ENCODE measurements at regions not wholly inside any gene's neighbourhood (a gene's known extent, or its start where the extent isn't known, plus 50 kb on each side); places are given as distances from the start of the nearest gene placed in this dataset.
"Not testable (repeated sequence)": the region's sequence is repeated elsewhere in the genome, so short reads cannot be mapped to it uniquely, and the experiment has no call there.

DNA sequence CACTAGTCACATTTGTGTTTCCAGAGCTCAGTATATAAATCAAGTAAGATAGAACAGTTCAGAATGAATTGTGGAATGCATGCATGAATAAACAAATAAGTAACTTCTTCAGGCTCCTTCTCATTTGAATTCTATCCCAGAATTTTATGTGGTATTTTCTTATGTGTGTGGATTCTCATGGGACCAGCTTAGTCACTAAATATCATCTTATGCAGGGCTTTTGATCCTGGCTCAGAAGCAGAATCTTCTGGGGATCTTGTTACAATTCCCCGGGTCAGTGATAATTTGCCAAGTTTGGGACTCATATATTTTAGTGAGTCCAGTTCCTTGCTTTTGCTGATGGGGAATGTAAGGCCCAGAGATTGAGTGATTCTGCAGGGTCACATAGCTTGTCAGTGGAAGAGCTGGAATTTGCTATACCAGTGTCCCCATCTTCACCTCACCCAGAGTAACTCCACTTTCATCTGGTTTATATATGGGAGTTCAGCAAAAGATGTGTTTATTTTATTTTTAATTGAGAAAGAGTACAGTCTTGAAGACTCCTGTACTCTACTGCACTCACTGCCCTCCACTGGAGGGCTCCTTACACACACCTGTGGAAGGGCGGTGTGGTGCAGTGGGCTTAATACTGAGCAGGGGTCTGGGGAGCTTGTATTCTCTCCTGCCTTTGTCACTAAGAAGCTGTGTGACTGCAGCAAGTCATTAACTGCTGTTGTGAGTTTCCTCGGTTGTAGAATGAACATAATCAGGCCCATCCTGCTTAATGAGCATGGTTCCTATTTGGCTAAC is 198.2 kb upstream of the CXorf66 start:
- no peak for DNase-seq (ENCODE audit: low read depth)

DNA sequence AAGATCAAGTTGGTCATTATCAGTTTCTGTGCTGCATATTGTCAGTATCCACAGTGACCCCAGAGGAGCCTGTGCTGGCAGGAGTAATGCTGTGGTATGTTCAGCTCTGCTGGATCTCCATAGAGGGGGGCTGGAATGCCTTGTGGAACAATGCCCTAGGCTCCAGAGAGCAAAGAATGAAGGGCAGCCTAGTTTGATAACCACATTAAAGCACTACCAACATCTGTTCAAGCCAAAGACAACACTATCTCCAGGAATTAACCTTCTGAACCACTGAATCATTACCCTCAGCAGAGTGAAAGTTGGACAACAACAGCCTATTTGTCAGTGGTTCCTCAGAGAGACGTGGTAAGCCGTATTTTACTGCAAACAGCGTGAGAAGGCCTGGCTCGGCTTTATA is 192.3 kb upstream of the CXorf66 start:
- DNase-seq (ENCODE audit: low read depth), result no peak

DNA sequence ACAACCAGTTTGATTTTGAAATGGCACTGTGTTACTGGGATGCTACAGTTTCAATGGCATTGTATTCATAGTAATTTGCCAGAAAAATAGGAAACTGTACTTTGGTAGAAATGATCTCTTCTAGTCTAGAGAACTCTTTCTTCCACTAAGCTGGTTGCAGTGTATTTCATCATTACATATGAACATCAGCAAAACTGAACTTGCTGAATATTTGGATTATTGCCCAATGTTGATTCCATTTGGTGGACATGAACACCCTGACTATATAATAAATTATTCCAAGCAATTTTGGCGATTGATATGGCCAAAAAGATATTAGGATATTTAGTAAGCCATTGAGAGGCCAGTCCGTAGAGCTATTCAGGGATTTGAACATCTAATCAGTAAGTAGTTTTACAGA is 191.8 kb upstream of the CXorf66 start:
- DNase-seq (ENCODE audit: low read depth), result no peak

DNA sequence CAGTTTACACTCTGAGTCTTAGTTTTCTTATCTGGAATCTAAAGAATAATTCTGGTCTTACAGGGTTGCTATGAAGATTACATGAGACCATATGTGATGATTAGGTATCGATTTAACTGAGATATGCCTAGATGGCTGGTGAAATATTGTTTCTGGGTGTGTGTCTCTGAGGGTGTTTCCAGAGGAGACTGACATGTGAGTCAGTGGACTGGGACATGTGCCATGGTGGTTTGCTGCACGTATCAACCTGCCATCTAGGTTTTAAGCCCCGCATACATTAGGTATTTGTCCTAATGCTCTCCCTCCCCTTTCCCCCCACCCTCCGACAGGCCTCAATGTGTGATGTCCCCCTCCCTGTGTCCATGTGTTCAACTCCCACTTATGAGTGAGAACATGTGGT is 186.0 kb upstream of the CXorf66 start:
- DNase-seq (ENCODE audit: low read depth), result no peak

DNA sequence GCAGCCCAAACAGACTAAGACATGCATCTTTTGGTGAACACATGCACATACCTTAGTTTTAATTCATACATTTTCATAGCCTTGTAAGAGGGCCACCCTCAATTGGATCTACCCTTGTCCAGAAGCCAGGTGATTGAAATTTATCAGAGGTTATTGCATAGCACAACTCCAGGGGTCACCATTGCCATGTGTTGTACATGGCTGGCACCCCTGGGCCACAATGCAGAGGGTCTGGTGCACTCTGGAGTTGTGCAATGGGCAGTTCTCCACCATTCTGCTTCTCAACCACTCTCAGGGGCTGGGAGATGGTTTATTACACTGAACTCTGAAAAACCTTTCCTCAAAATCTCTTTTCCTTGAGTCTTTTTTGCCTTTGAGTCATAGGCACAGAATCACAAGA is 184.4 kb upstream of the CXorf66 start:
- DNase-seq (ENCODE audit: low read depth), result no peak

DNA sequence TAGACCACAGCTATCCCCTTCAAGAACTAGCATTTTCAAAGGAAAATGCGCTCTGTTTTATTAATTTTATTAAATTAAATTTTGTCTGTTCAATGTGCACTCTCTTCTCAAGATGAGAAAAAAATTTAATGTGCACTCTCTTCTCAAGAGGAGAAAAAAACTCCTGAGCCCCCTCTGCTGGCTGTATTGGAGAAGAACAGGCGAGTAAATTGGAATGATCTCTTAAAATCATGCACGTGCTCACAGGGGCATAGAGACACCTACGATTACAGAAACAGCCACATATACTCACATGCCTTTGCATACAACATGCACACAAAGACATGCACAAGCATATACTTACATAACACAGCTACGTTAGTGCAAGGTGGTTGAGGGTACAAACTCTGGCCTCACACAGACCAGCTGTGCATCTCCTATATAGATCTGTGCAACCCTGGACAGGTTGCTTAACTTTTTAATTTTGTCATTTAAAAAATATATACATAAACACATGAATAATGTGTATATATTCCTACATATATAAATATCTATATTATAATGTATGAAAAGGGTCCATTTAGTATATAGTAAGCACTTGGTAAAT is 176.2 kb upstream of the CXorf66 start:
- no peak for DNase-seq (ENCODE audit: low read depth)

DNA sequence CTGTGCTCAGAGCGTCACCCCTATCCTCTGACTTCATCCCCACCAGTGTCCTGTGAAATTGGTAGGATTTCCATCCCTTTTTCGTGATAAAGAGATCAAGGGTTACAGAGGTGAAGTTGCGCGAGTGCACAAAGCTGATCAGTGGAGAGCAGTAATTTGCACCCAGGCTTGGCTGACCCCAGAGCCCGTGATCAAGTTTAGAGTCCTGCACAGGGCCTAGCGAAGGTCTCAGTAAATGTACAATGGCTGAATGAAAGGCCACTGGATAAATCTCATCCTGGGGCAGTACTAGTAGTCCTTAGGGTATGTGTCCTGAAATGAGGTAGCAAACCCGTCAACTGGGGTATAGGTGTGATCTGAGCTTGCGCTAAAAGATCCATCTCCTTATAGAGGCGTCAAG is 173.2 kb upstream of the CXorf66 start:
- not testable (repeated sequence) for DNase-seq (ENCODE audit: low read depth)

DNA sequence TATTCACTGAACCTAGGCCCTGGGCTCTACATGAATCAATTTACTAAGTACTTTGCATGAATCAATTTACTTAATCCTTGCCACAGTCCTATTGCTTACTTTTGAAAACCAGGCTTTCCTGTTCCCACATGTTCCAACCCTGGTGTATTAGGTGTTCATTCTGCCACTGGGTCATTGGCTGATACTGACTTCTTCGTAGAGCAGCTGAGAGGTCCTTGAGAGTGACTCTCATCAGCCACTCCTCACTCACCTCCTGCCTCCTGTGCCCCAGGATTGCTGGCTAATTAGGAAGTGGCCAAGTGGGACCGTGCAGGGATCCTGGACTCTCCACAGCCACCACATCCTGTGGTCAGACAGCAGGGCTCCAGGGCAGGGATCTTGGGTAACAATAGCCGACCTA is 172.7 kb upstream of the CXorf66 start:
- DNase-seq (ENCODE audit: low read depth), result not testable (repeated sequence)

DNA sequence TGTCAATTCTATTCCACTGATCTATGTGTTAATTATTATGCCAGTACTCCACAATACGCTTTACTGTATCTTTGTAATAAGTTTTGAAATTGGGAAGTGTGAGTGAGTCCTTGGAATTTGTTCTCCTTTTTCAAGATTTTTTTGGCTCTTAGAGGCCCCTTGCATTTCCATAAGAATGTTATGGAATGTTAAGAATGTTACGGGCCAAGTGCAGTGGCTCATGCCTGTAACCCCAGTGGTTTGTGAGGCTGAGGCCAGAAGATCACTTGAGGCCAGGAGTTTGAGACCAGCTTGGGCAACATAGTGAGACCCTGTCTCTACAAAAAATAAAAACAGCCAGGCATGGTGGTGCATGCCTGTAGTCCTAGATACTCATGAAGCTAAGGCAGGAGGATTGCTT is 167.6 kb upstream of the CXorf66 start:
- DNase-seq (ENCODE audit: low read depth), result no peak

DNA sequence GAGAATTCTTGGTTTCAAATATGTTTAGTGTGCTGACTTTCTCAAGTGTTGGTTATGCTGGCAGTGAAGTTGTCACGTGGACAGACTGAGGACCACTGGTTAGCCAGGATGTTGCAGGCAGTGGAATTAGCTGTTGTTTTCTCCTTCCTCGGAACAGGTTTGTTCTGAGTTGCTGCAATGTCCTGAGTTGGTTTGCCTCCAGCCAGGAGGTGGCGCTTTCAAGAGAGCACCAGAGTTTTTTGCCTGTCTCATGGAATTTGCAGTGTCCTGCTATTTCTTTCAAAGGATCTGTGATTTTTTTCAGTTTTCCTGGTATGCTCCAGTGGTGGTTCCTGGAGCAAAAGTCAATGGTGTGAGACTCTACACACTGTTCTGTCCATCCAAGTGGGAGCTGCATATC is 158.1 kb upstream of the CXorf66 start:
- DNase-seq (ENCODE audit: low read depth), result no peak

DNA sequence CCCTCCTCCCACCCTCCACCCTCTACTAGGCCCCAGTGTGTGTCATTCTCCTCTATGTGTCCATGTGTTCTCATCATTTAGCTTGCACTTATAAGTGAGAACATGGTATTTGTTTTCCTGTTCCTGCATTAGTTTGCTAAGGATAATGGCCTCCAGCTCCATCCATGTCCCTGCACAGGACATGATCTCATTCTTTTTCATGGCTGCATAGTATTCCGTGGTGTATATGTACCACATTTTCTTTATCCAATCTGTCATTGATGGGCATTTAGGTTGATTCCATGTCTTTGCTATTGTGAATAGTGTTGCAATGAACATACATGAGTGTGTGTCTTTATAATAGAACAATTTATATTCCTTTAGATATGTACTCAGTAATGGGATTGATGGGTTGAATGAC is 148.7 kb upstream of the CXorf66 start:
- not testable (repeated sequence) for DNase-seq (ENCODE audit: low read depth)

DNA sequence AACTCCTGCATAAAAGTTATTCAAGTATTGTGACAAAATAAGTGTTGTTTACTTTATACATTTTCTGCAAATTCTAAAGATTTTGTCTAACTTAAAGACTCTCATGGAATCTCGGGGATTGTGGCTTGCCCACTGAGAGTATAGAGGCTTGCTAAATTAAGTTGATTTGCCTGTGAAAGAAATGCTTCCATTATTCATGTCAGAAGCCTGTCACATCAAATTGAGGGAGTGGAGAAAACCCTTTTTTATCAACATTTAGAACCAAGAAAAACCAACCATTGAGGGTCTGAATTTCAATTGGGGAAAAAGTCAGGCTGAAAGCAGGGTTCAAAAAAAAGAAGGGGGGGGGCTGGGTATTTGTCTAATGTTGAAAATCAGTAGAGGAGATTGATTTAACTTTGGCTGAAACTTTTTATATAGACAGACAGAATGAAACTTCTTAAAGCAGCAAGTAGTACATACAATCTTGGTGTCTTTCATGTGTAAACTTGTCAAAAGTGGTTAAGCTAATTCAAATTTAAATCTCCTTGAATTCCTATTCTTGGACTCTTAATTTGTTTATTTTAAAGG is 144.8 kb upstream of the CXorf66 start:
- DNase-seq (ENCODE audit: low read depth), result no peak

DNA sequence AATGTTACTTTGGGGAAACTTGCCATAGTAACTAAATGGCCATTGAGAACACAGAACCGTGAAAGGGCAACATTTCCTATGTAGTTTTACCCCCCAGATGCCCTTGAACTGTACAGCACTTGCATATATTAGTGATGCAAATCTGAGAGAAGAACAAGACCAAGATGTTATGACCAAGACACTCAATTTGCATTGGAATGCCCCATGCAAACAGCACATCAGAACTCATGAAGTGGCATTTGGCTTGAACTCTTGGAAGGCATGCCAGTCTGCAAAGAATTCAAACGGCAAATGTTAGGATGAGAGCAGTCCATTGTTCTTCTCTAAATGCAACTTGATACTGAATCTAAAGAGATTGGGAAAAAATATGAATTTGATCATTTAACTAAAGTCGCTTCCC is 139.4 kb upstream of the CXorf66 start:
- no peak for DNase-seq (ENCODE audit: low read depth)

DNA sequence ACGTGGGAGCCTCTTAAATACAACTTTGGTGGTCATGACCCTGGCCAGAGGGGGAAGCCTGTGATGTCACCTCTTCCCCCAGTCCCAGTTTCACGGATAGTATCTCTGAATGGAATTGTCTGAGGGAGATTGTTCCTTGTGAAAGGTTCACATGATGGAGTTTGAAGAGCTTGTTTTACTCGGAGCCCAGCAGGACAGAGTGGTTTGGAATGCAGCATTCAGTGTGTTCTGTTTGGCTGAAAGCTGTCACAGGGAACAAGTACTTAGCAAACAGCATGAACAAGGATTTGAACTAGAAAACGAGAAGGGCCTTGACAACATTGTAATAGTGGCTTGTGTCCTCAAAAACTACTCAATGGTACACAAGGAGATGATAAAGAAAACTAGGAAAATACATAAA is 133.9 kb upstream of the CXorf66 start:
- no peak for DNase-seq (ENCODE audit: low read depth)

DNA sequence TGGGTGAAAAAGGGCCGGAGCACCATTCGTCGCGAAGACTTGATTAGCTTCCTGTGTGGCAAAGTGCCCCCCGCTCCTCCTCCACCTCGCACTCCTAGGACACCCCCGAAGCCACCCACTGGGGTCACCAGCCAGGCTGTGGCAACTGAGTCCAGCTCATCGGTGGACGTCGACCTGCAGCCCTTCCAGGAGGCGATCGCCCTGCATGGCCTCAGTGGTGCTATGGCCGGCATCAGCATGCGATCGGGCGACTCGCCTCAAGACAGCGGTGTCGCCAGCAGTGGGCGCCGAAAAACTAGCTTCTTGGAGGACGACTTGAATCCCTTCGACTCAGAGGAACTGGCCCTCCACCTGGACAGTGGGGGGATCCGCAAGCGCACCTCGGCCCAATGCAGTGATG is 126.8 kb upstream of the CXorf66 start:
- DNase-seq (ENCODE audit: low read depth), result no peak

DNA sequence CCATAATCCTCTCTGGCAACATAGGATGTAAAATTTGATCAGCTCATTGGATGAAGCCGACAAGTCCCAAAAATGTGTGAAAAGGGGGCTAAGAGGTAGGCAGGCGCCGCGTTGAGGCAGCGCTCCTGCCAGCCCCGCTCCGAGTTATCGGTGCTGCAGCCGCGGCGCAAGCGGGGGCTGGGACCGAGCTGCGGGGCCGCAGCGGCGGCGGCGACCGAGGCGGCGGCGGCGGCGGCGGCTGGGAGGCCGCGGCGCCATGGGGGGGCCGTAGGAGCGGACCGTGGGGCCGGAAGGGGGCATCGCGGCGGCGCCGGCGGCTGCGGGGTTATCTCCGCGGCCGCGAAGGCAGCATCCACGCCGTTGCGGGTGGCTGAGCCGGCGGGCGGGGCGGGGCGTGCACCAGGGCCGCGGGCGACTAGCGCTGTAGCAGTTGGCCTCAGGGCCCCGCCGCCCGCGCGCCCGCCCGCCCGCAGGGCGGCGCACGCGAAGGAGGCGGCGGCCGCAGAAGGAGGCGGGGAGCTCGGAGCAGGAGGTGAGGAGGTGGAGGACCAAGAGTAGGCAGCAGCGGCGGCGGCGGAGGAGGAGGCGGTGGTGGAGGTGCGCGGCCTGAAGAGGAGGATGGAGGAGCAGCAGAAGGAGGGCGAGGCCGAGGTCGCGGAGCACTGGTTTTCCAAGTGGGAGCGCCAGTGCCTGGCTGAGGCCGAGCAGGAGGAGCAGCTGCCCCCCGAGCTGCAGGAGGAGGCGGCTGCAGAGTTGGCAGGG is 126.0 kb upstream of the CXorf66 start:
- no peak for DNase-seq (ENCODE audit: low read depth)

DNA sequence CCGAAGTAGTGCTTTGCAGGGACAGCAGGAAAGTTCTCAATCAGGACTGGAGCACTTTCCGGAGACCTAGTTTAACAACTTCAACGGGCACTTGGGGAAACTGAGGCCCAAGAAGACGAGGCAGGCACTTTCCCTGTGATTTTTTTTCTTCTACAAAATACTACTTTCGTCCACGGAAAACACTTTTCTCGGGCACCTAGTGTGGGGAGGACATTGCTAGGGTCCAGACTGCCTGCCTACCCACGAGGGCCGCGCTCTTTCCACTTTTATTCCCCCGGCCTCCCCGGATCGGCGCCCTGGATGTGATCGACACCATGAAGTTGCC is 125.4 kb upstream of the CXorf66 start:
- no peak for DNase-seq (ENCODE audit: low read depth)

DNA sequence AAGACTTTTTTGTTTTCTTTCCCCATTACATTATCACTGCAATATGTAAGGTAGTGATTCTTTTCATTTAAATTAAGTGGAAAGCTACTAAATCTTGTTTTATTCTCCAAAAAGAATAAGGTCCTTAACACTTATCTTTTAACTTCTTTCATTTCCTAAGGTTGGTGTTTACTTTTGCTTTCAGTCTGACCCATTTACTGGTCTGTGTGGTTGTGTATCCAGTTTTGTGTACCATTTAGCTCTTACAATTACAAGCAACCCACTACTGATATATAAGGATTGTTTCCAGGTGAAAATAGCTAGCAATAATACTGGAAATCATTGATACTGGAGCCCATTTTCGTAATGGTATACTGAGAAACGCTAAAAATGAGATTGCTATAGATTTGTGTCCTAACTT is 123.1 kb upstream of the CXorf66 start:
- no peak for DNase-seq (ENCODE audit: low read depth)

DNA sequence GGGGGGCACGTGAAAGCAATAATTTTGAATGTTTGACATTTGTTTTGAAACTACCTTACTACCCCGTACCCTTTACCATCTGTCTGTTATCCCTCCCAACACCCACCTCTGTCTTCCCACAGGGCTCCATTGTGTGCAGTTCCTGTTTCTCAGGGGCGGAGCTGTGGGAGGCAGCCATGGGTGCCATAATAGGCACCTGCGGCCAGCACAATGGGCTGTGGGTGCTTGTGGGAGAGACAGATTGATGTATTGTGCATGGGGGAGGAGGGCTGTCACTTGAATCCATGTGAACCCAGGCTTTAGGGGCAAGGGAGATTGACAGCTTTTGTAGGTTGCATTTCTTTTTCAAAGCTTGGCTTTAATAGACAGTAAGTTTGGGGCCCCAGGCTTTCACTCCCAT is 122.6 kb upstream of the CXorf66 start:
- DNase-seq (ENCODE audit: low read depth), result no peak

DNA sequence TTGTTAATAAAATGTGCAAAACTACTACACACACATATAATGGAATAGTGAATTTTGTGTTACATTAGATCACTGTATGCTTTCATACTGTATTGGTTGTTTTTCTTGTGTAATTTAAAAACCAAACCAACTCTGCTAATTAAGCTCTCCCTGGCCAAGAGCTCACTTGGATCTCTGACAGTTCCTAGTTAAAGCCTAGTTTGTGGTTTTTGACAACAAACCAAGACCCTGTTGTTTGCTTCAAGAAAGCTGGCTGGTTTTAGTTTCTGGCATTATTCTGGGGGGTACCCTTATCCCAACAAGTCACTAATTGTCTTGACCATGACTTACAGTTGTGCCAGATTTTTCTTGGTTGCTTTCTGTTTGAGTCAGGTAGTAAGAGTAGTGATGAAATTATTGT is 121.4 kb upstream of the CXorf66 start:
- no peak for DNase-seq (ENCODE audit: low read depth)

DNA sequence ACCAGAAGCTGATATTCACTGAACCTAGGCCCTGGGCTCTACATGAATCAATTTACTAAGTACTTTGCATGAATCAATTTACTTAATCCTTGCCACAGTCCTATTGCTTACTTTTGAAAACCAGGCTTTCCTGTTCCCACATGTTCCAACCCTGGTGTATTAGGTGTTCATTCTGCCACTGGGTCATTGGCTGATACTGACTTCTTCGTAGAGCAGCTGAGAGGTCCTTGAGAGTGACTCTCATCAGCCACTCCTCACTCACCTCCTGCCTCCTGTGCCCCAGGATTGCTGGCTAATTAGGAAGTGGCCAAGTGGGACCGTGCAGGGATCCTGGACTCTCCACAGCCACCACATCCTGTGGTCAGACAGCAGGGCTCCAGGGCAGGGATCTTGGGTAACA is 109.5 kb upstream of the CXorf66 start:
- DNase-seq (ENCODE audit: low read depth), result not testable (repeated sequence)

DNA sequence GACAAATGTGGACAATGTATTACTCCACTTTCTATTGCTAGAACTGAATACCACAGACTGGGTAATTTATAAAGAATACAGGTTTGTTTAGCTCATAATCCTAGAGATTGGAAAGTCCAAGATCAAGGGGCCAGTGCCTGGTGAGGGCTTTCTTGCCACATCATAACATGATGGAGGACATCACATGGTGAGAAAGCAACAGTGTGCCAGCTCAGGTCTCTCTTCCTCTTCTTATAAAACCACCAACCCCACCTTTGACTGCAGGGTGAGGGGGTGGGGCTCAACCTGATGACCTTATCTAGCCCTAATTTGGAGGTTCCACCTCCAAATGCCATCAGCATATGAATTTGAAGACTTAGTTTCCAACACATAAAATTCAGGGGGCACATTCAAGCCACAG is 105.7 kb upstream of the CXorf66 start:
- DNase-seq (ENCODE audit: low read depth), result no peak

DNA sequence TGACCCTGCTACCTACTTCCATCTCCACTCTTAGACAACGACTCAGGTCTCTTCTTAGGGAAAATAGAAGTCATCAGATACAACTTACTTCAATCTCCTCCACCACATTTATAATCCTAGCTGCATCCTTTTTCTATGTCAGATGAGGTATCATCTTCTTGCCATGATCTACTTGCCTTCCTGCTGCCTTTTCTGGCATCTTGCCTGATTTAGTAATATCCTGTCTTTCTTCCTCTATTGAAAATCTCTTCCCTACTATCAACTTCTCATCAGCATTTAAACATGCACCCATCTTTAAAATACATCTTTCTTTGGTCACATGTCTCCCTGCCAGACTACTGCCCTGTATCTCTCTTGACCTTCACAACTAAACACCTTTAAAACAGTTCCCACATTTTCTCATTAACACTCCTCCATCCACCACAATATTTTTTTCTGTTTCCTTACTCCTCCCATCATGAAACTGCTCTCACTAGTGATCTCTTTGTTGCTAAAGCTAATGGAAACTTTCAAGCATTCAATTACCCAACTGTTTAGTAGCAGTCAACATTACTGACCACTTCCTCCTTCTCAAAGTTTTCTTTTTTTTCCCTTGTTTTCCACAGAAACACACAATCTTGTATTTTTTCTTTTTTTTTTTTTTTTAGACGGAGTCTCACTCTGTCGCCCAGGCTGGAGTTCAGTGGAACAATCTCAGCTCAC is 100.8 kb upstream of the CXorf66 start:
- no peak for DNase-seq (ENCODE audit: low read depth)
